Activated naive CD8-positive, alpha-beta T cell (primary cell): ENCODE measurements at regions not wholly inside any gene's neighbourhood (a gene's known extent, or its start where the extent isn't known, plus 50 kb on each side); places are given as distances from the start of the nearest gene placed in this dataset.

Experiments used
- H3K27ac Mint-ChIP-seq: one replicate; pipeline ENCODE4 v1.8.0; 2021; ENCODE audit warnings: mixed read lengths
- H3K27me3 Mint-ChIP-seq: one replicate; pipeline ENCODE4 v1.8.0; 2021; ENCODE audit warnings: mixed read lengths
- H3K36me3 Mint-ChIP-seq: one replicate; pipeline ENCODE4 v1.8.0; 2021; ENCODE audit warnings: mixed read lengths
- H3K4me1 Mint-ChIP-seq: one replicate; pipeline ENCODE4 v1.8.0; 2021; ENCODE audit warnings: low read depth, mixed read lengths
- H3K4me3 Mint-ChIP-seq: one replicate; pipeline ENCODE4 v1.8.0; 2021; ENCODE audit warnings: mild to moderate bottlenecking, mixed read lengths
- H3K9me3 Mint-ChIP-seq: one replicate; pipeline ENCODE4 v1.8.0; 2021; ENCODE audit warnings: low read depth, mixed read lengths

GRCh38 chr2:173419506-173419905 is 64.8 kb downstream of the CDCA7 start:
- H3K27ac Mint-ChIP-seq, result no peak overlapping the region

GRCh38 chr2:173424886-173425285 is 70.2 kb downstream of the CDCA7 start:
- H3K4me3 Mint-ChIP-seq, result no peak overlapping the region
- no peak overlapping the region for H3K27ac Mint-ChIP-seq
- no peaks in the 10 kb centered on the region for H3K36me3 Mint-ChIP-seq
- H3K4me1 Mint-ChIP-seq, result no peaks in the 10 kb centered on the region
- peaks cover 6% of the 10 kb centered on the region for H3K27me3 Mint-ChIP-seq
- H3K9me3 Mint-ChIP-seq, result no peaks in the 10 kb centered on the region

More at GRCh38 chr2:173419506-173419905, 64.8 kb downstream of the CDCA7 start:
- Mint-ChIP-seq H3K4me1 (no peaks in the 10 kb centered on the region), H3K9me3 (no peaks in the 10 kb centered on the region), H3K36me3 (peaks cover 2% of the 10 kb centered on the region), H3K27me3 (peaks cover 19% of the 10 kb centered on the region), H3K4me3 (no peak overlapping the region)

GRCh38 chr2:173427887-173428668 is 73.4 kb downstream of the CDCA7 start:
- no peak overlapping the region for H3K4me3 Mint-ChIP-seq
- H3K27me3 Mint-ChIP-seq, result peaks cover 5% of the 10 kb centered on the region
- no peaks in the 10 kb centered on the region for H3K9me3 Mint-ChIP-seq
- H3K27ac Mint-ChIP-seq, result no peak overlapping the region
- no peaks in the 10 kb centered on the region for H3K36me3 Mint-ChIP-seq
- H3K4me1 Mint-ChIP-seq, result no peaks in the 10 kb centered on the region

- Mint-ChIP-seq H3K27me3 (peaks cover 3% of the 10 kb centered on the region), H3K4me3 (no peak overlapping the region), H3K27ac (no peak overlapping the region), H3K4me1 (peaks cover 9% of the 10 kb centered on the region), H3K36me3 (no peaks in the 10 kb centered on the region), H3K9me3 (no peaks in the 10 kb centered on the region)
Measured at GRCh38 chr2:173431191-173431590, 76.5 kb downstream of the CDCA7 start.

GRCh38 chr2:173432049-173432754 is 77.5 kb downstream of the CDCA7 start:
- peaks cover 12% of the 10 kb centered on the region for H3K4me1 Mint-ChIP-seq
- H3K36me3 Mint-ChIP-seq, result no peaks in the 10 kb centered on the region
- no peaks in the 10 kb centered on the region for H3K9me3 Mint-ChIP-seq
- no peak overlapping the region for H3K27ac Mint-ChIP-seq
- peaks cover 3% of the 10 kb centered on the region for H3K27me3 Mint-ChIP-seq
- no peak overlapping the region for H3K4me3 Mint-ChIP-seq

GRCh38 chr2:173434762-173435569 is 80.3 kb downstream of the CDCA7 start:
- Mint-ChIP-seq H3K27ac (no peak overlapping the region), H3K9me3 (no peaks in the 10 kb centered on the region), H3K36me3 (no peaks in the 10 kb centered on the region), H3K4me3 (no peak overlapping the region), H3K27me3 (peaks cover 3% of the 10 kb centered on the region), H3K4me1 (peaks cover 12% of the 10 kb centered on the region)

- Mint-ChIP-seq H3K9me3 (no peaks in the 10 kb centered on the region), H3K4me3 (no peak overlapping the region), H3K4me1 (peaks cover 12% of the 10 kb centered on the region), H3K36me3 (no peaks in the 10 kb centered on the region), H3K27me3 (peaks cover 5% of the 10 kb centered on the region), H3K27ac (no peak overlapping the region)
Measured at GRCh38 chr2:173435574-173435973, 80.9 kb downstream of the CDCA7 start.

GRCh38 chr2:173436088-173436487 is 81.4 kb downstream of the CDCA7 start:
- H3K36me3 Mint-ChIP-seq, result no peaks in the 10 kb centered on the region
- no peaks in the 10 kb centered on the region for H3K9me3 Mint-ChIP-seq
- H3K27ac Mint-ChIP-seq, result no peak overlapping the region
- no peak overlapping the region for H3K4me3 Mint-ChIP-seq
- H3K4me1 Mint-ChIP-seq, result peaks cover 12% of the 10 kb centered on the region
- H3K27me3 Mint-ChIP-seq, result peaks cover 2% of the 10 kb centered on the region

- peaks cover 3% of the 10 kb centered on the region for H3K4me1 Mint-ChIP-seq
- H3K9me3 Mint-ChIP-seq, result no peaks in the 10 kb centered on the region
- H3K36me3 Mint-ChIP-seq, result no peaks in the 10 kb centered on the region
- H3K27me3 Mint-ChIP-seq, result peaks cover 4% of the 10 kb centered on the region
- H3K27ac Mint-ChIP-seq, result no peak overlapping the region
- no peak overlapping the region for H3K4me3 Mint-ChIP-seq
Measured at GRCh38 chr2:173441222-173441621, 86.5 kb downstream of the CDCA7 start.

GRCh38 chr2:173442542-173442941 is 87.9 kb downstream of the CDCA7 start:
- Mint-ChIP-seq H3K4me1 (no peaks in the 10 kb centered on the region), H3K27ac (no peak overlapping the region), H3K36me3 (no peaks in the 10 kb centered on the region), H3K9me3 (no peaks in the 10 kb centered on the region), H3K4me3 (no peak overlapping the region), H3K27me3 (peaks cover 4% of the 10 kb centered on the region)

GRCh38 chr2:173446722-173447121 is 92.0 kb downstream of the CDCA7 start:
- H3K27me3 Mint-ChIP-seq, result peaks cover 3% of the 10 kb centered on the region
- H3K4me1 Mint-ChIP-seq, result peaks cover 17% of the 10 kb centered on the region

GRCh38 chr2:173448938-173449471 is 94.3 kb downstream of the CDCA7 start:
- Mint-ChIP-seq H3K4me3 (peak overlapping the region; percentile 27), H3K27ac (no peak overlapping the region), H3K9me3 (no peaks in the 10 kb centered on the region), H3K36me3 (no peaks in the 10 kb centered on the region), H3K4me1 (peaks cover 20% of the 10 kb centered on the region), H3K27me3 (no peaks in the 10 kb centered on the region)

More at GRCh38 chr2:173446722-173447121, 92.0 kb downstream of the CDCA7 start:
- Mint-ChIP-seq H3K9me3 (no peaks in the 10 kb centered on the region), H3K36me3 (no peaks in the 10 kb centered on the region), H3K4me3 (no peak overlapping the region), H3K27ac (no peak overlapping the region)

- Mint-ChIP-seq H3K4me3 (peak overlapping the region; percentile 59), H3K27ac (no peak overlapping the region), H3K4me1 (peaks cover 20% of the 10 kb centered on the region), H3K36me3 (no peaks in the 10 kb centered on the region), H3K9me3 (no peaks in the 10 kb centered on the region), H3K27me3 (no peaks in the 10 kb centered on the region)
Measured at GRCh38 chr2:173451118-173451517, 96.4 kb downstream of the CDCA7 start.

GRCh38 chr2:173451941-173452340 is 97.3 kb downstream of the CDCA7 start:
- no peaks in the 10 kb centered on the region for H3K27me3 Mint-ChIP-seq
- H3K9me3 Mint-ChIP-seq, result no peaks in the 10 kb centered on the region
- no peaks in the 10 kb centered on the region for H3K36me3 Mint-ChIP-seq
- peaks cover 20% of the 10 kb centered on the region for H3K4me1 Mint-ChIP-seq
- H3K27ac Mint-ChIP-seq, result no peak overlapping the region
- no peak overlapping the region for H3K4me3 Mint-ChIP-seq

GRCh38 chr2:173452416-173452815 is 97.7 kb downstream of the CDCA7 start:
- Mint-ChIP-seq H3K36me3 (no peaks in the 10 kb centered on the region), H3K9me3 (no peaks in the 10 kb centered on the region), H3K4me3 (no peak overlapping the region), H3K27ac (no peak overlapping the region), H3K27me3 (no peaks in the 10 kb centered on the region), H3K4me1 (peaks cover 20% of the 10 kb centered on the region)
